Medulla oblongata (tissue), 1 donor: ENCODE measurements at regions not wholly inside any gene's neighbourhood (a gene's known extent, or its start where the extent isn't known, plus 50 kb on each side); places are given as distances from the start of the nearest gene placed in this dataset.
"Not testable (repeated sequence)": the region's sequence is repeated elsewhere in the genome, so short reads cannot be mapped to it uniquely, and the experiment has no call there.

Experiments
- DNase-seq: peaks from one replicate; pipeline ENCODE4 v3.0.0-alpha.2; 2015; ENCODE audit errors: extremely low spot score

- no peak for DNase-seq
Observed at GRCh38 chr6:1445650-1446330, 56.4 kb downstream of the FOXF2 start.

- DNase-seq, result no peak
Observed at GRCh38 chr6:1449896-1450295, 60.5 kb downstream of the FOXF2 start.

- DNase-seq, result no peak
Observed at GRCh38 chr6:1453024-1453423, 63.6 kb downstream of the FOXF2 start.

GRCh38 chr6:1456816-1457215 lies 67.4 kb downstream of the FOXF2 start:
- not testable (repeated sequence) for DNase-seq

- DNase-seq, result no peak
Observed at GRCh38 chr6:1461207-1461606, 71.8 kb downstream of the FOXF2 start.

GRCh38 chr6:1461736-1462135 lies 72.4 kb downstream of the FOXF2 start:
- DNase-seq, result no peak

- DNase-seq, result no peak
Observed at GRCh38 chr6:1463275-1463674, 73.9 kb downstream of the FOXF2 start.

- DNase-seq, result no peak
Observed at GRCh38 chr6:1463751-1464426, 74.5 kb downstream of the FOXF2 start.

- DNase-seq, result no peak
Observed at GRCh38 chr6:1464781-1465370, 75.5 kb downstream of the FOXF2 start.

- no peak for DNase-seq
Observed at GRCh38 chr6:1468126-1468525, 78.8 kb downstream of the FOXF2 start.

- DNase-seq, result no peak
Observed at GRCh38 chr6:1470040-1470439, 80.7 kb downstream of the FOXF2 start.

GRCh38 chr6:1472643-1473042 lies 83.3 kb downstream of the FOXF2 start:
- DNase-seq, result no peak

- DNase-seq, result no peak
Observed at GRCh38 chr6:1473166-1473565, 83.8 kb downstream of the FOXF2 start.

- no peak for DNase-seq
Observed at GRCh38 chr6:1473598-1473997, 84.2 kb downstream of the FOXF2 start.

GRCh38 chr6:1474205-1474604 lies 84.8 kb downstream of the FOXF2 start:
- no peak for DNase-seq

GRCh38 chr6:1475174-1475573 lies 85.8 kb downstream of the FOXF2 start:
- no peak for DNase-seq

GRCh38 chr6:1477432-1478090 lies 88.2 kb downstream of the FOXF2 start:
- DNase-seq, result no peak

GRCh38 chr6:1478163-1478826 lies 88.9 kb downstream of the FOXF2 start:
- DNase-seq, result not testable (repeated sequence)

- DNase-seq, result no peak
Observed at GRCh38 chr6:1479095-1479494, 89.7 kb downstream of the FOXF2 start.

GRCh38 chr6:1479601-1480221 lies 90.3 kb downstream of the FOXF2 start:
- DNase-seq, result no peak

GRCh38 chr6:1481286-1481685 lies 91.9 kb downstream of the FOXF2 start:
- DNase-seq, result no peak
